Amniotic epithelial cell (primary cell): ENCODE measurements at regions not wholly inside any gene's neighbourhood (a gene's known extent, or its start where the extent isn't known, plus 50 kb on each side); places are given as distances from the start of the nearest gene placed in this dataset.
A peak's percentile ranks its signal among the peaks of the same experiment; 100 is the strongest.

Experiments
- DNase-seq: peaks from one replicate; pipeline ENCODE4 v3.0.0-alpha.2; 2010; ENCODE audit warnings: low read depth

DNA sequence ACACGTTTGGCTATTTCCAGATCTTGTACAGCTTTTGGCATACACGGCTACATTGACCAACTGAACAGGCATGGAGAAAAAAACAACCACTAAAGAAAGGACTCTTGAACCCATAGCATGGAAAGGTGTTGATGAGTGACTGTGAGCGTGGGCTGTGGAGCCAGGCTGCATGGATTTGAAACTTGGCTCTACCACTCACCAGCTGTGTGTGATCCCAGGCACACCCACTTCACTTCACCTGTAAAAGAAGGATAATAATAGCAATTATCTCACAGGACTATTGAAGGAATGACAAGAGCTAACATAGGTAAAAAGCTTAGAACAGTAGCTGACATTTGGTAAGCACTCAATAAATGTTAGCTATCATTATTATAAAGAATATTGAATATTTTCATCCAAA lies 301.7 kb upstream of the CPEB2 start:
- DNase-seq, result no peak

DNA sequence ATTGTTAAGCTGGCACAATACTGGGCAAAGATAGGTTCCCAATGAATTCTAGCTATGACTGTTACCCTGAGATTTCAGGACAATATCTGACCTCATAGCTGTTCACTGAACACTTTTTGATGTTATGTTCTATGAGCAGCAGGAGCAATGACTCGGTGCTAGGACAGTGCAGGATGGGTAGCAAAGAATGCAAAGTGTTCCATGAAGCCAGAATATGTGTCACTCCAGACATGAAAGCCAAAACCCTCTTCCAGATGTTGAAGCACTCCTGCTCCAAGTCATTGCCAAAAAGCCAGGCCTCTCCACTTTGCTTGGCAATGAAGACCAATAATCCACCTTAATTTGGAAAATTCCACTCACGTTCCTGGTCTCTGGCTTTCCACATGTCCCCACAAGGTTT lies 300.9 kb upstream of the CPEB2 start:
- DNase-seq, result no peak

DNA sequence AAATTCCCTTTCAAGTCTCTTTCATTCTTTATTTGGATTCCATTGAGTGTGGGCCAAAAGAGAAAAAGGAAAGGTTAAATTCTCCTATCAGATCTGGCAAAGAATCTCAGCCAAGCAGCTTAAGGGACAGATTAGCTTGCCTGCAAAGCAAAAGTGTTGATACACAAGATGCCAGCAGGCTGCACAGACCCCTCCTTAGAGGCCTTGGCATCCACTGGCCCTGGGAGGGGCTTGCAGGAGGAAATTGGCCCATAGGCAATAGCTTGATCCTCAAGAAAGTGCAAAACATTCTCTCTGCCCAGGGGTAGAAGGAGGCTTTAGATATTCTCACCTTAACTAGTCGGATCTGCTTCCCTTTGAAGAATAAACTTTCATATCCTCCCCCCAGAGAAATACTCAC lies 300.4 kb upstream of the CPEB2 start:
- DNase-seq, result no peak

DNA sequence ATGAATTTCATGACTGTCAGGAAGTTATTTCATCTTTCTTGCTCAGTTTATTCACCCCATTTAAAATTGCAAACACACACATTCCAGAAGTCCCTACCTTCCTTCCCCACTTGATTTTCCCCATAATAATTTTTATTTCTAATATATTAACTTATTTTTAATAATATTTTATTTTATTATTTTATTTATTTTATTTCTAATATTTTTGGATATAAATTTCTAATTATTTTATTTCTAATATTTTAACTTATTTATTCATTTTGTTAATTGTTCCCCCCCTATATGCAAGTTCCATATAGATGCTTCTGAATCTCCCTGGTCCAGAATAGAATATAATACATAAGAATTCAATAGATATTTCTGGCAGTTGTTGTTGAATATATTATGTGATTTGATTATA lies 293.7 kb upstream of the CPEB2 start:
- no peak for DNase-seq

DNA sequence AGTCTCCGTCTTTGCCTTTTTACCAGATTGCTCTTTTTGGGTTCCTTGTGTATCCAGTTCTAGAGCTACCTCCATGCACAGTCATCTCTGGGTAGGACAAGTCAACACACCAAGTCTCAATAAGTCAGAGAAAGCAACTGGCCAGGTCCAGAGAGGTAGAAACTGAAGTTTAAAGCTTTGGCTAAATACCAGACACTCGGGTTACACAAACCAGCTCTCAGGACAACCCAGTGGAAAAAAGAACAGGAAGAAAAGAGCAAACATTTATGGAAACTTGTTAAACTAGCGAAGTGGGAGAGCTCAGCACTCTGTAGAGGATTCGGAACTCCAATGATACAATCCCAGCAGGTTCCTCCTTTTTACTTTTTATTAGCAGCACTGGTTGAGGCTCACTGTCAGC lies 291.0 kb upstream of the CPEB2 start:
- no peak for DNase-seq

DNA sequence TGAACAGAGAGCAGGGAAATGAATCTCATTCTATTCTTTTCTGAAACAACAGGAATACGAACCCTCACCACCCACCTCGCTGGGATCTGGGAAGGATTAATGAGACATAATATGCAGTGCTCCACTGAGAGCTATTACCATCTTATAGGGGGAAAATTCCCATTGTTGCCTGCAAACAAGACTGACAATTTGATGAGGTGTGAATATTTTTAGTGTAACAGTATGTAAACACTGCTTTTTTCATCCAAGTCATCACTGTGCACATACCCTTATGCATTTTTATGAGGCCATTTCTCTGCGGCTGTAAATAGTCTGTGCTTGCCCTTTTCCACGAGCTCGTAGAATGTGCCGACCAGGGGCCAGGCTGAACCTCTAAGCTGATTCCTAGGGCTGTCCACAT lies 285.6 kb upstream of the CPEB2 start:
- DNase-seq, result no peak

DNA sequence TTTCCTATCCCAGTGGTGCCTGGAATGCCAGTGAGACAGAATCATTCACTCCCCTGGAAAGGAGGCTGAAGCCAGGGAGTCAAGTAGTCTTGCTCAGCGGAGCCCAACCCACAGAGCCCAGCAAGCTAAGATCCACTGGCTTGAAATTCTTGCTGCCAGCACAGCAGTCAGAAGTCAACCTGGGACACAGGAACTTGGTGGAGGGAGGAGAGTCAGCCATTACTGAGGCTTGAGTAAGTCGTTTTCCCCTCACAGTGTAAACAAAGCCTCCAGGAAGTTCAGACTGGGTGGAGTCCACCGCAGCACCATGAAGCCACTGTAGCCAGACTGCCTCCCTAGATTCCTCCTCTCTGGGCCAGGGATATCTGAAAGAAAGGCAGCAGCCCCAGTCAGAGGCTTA lies 283.2 kb upstream of the CPEB2 start:
- DNase-seq, result peak; percentile 13

DNA sequence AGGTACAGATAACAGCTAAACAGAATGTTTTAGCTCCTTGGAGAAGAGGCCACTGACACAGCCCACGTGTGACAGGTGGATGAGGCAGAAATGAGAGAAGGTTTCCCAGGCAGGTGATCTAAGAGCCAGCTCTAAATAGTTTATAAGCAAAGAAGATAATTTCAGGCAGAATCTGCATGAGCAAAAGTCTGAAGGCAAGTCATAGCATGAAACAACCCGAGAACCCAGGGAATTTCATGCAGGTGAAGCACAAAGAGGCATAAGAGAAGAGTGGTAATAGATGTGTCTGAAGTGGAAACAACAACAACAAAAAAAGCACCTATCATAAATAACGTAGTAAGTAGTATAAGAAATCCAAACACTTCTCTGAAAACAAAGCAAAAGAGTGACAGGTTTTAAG lies 275.8 kb upstream of the CPEB2 start:
- DNase-seq, result no peak

DNA sequence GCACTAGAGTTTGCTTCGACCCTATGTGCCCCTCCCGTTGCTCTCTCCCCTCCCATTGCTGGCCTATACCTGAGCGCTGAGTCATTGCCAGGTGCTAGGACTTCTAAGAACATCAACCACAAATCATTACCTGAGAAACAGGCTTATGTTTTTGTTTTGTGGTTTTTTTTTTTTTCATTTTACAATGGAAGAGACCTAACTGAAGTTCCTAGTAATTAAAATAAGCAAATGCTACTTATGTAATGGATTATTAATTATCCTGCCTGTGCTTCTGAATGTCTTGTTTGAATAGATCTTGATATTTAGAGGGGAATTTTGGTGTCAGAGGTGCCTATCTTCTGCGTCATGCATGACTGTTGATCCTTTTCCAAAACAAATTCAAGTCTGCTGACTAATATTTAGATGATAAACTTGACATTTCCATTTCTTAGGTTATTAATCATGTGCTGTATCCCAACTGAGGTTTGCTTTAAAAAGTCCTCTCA lies 275.4 kb upstream of the CPEB2 start:
- DNase-seq, result peak; percentile 51

DNA sequence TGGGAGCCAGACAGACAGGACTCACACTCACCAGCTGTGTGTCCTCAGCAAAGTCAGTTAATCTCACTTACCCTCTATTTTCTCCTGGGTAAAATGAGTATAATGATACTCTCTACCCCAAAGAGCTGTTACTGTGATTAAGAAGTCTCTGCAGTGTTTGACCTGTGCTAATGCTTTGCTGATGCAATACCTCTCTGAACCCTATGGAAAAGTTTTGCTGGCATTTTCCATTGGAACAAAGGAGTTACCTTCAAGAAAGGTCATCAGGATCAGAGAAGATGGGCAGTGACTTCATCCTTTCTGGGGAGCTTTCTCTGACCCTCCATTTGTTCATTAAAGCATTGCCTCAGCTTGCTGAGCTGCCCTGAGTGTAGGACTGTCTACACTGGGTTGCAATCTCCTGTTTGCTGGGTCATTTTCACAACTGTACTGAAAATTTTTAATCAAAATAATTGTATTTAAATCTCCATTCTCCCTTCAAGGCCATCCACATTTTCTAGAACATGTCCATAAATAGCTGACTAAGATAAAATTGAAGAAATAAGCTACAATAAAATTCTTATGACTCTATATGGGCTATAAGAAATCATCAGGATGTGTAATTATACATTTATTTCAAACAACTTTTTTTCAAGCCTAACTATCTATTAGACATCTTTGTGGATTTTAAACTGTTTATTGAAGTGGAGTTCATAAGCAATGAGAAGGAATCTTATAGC lies 272.8 kb upstream of the CPEB2 start:
- DNase-seq, result no peak

DNA sequence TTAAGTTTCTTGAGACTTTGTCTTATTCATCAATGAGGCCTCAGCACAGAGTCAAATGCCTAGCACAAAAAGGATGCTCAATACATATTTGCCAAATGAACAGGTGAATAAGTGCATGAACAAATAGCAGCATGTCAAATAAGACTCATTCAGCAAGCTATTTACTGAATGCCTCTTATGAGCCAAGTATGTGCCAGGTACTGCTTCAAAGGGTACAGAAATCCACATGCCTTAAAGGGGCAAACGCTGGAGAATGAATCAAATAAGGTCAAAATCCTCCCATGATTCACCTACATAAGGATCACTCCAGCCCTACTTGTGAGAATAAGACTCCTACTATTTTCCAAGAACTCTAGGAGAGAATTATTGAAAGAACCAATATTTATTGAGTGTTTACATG lies 260.2 kb upstream of the CPEB2 start:
- DNase-seq, result no peak

DNA sequence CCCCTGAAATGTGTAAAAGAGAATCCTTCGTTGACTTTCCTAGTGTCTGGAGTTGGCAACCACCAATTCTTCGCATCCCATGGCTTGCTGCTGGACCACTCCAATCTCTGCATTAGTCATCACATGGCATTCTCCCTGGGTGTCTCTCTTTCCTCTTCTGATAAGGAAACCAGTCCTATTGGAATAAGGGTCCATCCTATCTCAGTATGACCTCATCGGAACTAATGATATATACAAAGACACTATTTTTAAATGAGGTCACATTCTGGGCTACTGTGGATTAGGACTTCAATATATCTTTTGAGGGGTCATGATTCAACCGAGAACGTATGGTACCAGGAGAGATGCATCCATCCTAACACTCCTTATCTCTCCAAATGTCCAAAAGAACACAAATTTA lies 259.1 kb upstream of the CPEB2 start:
- DNase-seq, result no peak

DNA sequence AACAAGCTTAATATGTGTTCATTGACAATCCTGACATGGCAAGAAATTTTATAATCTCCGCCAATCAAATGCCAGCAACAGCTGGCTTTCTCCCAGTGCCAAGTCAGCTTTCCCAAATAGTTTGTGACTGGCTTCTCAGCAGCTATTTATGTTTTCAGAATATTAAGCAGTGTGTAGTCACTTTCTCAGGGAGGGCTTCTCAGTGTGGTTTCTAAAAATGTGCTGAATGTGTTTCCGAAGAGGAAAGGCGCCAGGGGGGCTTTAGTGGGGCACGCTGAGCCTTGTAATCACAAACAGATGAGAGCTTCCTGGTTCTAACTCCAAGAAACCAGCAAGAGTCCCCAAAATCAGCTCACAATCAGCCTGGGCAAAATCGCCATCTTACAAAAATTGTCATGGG lies 258.7 kb upstream of the CPEB2 start:
- DNase-seq, result no peak

DNA sequence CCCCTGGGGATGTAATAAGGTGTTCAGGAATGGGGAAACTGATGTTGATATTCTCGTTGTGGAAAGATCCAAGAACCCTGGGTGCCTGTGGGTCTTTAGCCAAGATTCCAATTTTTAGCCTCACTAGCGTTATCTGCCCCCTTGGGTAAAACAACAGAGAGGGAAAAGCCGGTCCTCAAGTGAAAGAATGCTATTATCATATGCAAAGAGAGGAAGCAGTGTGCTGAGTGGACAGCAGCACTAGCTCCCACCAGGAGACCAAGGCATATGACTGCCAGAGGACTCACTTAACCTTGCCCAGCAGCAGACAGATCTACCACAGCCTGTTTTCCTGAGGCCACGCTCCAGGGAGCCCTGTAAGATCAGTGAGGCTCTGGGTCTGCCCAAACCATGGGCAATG lies 257.9 kb upstream of the CPEB2 start:
- DNase-seq, result no peak

DNA sequence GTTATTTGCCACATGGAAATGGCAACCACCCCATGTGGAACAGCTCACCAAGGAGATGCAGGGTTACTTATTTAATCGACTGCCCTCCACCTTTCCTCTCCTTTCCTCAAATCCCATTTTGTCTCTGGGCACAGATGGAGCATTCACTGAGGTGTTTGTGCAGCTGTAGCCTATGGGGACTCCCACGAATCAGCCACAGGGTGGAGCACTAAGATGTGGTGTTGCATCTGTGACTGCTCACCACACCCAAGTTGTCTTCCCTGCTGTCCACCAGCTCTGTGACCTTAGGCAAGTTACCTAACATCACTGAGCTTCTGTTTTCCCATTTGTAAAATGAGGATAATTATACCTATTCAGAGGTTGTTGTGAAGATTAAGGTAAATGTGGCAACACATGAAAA lies 252.4 kb upstream of the CPEB2 start:
- DNase-seq, result no peak

DNA sequence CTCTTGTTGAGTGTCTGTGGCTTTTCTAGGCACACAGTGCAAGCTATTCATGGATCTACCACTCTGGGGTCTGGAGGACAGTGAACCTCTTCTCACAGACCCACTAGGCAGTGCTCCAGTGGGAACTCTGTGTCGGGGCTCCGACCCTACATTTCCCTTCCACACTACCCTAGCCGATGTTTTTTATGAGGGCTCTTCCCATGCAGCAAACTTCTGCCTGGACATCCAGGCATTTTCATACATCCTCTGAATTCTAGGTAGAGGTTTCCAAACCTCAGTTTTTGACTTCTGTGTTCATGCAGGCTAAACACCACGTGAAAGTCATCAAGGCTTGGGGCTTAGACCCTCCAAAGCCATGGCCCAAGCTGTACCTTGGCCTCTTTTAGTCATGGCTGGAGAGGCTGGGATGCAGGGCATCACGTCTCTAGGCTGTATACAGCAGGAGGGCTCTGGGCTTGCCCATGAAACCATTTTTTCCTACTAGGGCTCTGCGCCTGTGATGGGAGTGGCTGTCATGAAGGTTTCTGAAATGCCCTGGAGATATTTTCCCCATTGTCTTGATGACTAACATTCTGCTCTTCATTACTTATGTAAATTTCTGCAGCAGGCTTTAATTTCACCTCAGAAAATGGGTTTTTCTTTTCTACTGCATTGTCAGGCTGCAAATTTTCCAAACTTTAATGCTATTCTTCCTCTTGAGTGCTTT lies 249.8 kb upstream of the CPEB2 start:
- no peak for DNase-seq

DNA sequence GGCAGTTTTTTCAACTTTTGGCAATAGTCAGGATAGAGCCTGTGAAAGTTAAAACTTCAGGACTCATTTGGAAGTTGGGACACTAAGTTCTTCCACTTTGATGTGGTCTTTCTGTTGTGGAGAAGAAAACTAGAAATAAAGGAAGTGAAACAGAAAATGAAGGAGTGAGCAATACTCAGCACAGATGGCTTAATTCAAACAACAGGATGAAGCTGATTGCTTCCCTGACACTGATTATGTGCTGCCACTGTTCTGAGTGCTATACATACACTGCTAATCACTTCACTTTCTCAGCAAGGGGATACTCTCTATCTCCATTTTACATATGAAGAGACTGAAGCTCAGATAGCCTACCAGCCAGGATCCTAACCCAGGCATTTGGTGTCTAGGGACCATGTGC lies 235.1 kb upstream of the CPEB2 start:
- no peak for DNase-seq

DNA sequence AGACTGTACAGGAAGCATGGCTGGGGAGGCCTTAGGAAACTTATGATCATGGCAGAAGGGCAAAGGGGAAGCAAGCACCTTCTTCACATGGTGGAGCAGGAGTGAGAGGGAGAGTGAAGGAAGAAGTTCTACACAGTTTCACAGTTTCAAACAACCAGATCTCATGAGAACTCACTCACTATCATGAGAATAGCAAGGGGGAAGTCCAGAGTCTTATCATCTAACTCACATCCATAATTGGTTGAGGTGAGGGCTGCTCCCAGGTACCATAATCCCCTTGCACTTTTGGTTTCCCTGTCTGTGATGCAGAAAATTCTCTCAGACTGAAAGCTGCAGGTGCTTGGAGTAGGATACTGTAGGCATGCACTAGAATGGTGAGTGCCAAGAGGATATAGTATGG lies 233.8 kb upstream of the CPEB2 start:
- DNase-seq, result no peak

DNA sequence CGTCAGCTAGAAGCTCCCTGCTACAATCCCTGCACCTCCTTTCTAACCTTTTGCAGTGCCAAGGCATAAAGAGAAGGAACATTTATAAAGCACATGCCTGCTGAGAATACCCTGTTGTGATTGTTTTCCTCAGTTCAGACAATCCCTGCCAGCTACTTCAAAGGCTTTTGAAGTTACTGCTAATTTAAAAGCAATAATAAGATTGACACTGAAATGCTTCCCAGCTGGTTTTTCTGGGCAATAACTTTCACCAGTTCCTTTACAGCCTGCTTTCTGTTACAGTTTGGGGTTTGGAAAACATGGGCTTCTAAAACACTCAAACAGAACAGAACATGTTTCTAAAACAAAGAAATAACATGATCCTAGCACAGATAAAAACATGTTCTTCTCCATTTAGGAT lies 232.3 kb upstream of the CPEB2 start:
- DNase-seq, result no peak

DNA sequence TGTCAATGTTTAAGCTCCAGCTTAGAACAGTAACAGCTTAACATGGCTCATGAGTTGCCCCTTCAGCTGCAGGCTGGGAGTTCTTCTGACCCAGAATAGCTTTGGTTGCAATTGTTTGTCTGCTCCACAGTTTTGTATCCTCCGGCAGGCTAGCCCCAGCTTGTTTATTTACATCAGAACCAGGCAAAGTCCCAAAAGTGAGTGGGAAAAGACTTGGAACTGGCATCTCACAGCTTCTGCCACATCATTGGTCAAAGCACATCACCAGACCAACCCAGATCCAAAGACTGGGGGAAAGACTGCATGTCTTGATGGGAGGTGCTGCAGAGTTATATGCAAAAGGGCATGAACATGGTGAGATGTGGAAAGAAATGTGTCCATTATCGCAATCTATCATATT lies 231.2 kb upstream of the CPEB2 start:
- DNase-seq, result no peak

DNA sequence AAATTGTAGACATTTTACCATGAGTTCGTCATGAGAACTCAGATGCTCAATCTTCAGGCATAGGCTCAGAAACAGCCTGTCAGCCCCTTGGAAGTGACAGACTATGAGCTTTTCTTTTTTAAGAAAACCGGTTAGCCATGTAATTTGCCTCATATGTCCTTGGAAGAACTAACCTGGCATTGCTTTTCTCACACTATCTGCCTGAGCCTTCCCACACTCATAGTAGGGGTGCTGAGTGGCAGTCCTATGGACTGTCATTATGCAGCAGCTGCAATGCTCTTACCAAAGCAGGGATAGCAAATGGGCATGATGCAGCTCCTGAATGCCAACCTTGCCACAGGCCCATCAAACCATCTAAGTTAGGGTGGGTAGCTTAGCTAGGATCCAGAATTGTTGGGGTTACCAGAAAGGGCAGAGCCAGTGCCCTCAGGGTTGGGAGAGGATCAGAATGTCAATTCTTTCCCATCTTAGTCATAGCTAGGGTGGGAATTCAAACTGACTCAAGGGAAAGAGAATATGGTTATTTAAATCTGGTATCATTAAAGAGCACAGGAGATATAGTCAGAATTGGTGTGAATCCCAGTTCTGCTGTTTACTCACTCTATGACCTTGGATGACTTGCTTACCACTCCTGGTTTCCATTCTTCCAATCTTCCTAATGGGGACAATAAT lies 230.6 kb upstream of the CPEB2 start:
- DNase-seq, result no peak

DNA sequence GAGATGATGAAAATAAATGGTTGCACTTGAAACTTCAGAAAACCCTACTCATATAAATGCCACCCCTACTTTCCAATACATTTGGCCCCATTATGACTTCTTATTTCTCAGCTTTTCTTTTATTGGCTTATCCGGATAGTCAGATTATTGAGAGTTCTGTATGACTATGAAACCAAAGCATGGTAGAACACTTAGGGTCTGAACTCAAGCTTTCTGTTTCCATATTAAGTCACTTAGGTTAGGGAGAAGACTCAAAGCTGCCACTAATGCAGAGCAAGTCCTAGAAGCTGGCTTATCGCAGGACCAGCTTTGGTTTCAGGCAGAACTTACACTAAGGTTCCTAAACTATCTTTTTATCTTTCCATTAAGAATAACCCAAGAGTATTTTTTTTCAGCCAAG lies 229.9 kb upstream of the CPEB2 start:
- DNase-seq, result no peak
